GM10248 (cell line): ENCODE measurements at regions not wholly inside any gene's neighbourhood (a gene's known extent, or its start where the extent isn't known, plus 50 kb on each side); places are given as distances from the start of the nearest gene placed in this dataset.

Experiments used
- CTCF ChIA-PET: fragments of 300-600 bp; sonication (Branson Sonifier 250); formaldehyde crosslinking; extraction: SDS; loops from one replicate; lab custom pipeline; 2021; ENCODE audit warnings: antibody characterized with exemption; lab: Yijun Ruan, JAX
- POLR2A ChIA-PET: fragments of 350-650 bp; sonication (Branson Sonifier 250); formaldehyde crosslinking; extraction: SDS; loops from one replicate; lab custom pipeline; 2020; ENCODE audit warnings: antibody characterized with exemption; lab: Yijun Ruan, JAX
- DNase-seq: peaks from one replicate; pipeline ENCODE4 v3.0.0; 2012; ENCODE audit errors: extremely low spot score
- CTCF ChIP-seq: IDR thresholded peaks from 2 replicates; pipeline ENCODE4 v1.5.1; 2012; ENCODE audit warnings: mild to moderate bottlenecking, low read depth; ENCODE audit errors: extremely low read depth, missing control alignments, control extremely low read depth

DNA sequence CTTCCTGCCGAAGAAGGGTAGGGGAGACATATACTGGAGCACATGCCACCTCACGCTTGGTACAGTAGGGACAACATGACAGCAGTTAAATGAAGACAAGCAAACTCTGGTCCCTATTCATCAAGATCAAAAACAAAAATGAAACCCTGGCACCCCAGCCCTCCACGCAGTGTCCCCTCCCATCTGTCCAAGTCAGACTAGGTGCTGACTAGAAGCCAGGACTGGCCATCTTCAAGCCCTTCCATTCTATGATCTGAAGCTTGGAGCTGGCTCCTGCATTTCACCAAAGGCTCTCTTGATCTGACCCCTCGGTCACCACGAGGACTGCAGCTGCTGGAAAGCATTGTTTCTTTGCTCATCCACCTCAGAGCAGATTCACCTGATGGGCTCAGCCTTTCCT lies 158.9 kb upstream of the GGTLC1 start:
- ChIA-PET CTCF (no interaction called here), POLR2A (no interaction called here)
- no peak for TF ChIP-seq CTCF
- no peak for DNase-seq

DNA sequence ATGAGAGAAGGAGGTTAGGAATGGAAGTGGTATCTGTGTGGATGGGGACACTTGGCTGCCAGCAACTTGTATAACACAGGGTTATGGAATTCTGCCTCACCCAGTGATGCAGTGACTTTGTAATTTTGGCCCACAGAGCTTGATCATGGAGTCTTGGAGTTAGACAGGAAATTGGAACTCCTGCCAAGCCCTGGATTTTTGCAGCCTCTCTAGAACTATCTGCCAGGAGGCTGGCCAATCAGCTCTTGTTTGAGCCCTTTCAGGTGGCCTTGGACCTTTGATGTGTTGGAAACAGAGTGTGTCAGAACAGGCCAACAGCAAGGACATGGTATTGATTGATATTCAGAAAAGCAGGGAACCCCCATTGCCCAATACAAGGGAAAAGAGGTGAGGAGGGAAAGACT lies 157.7 kb upstream of the GGTLC1 start:
- POLR2A ChIA-PET: no interaction called here
- CTCF ChIA-PET: interaction anchor here (1.0 kb wide), 1 partner anchor 12 kb away, joined by 3 read pairs; no protein-coding TSS in a partner anchor
- TF ChIP-seq CTCF: no peak
- no peak for DNase-seq

- no peak for DNase-seq
- ChIA-PET CTCF (no interaction called here), POLR2A (no interaction called here)
- TF ChIP-seq CTCF: no peak
These were observed 155.8 kb upstream of the GGTLC1 start for GRCh38 chr20:24144371-24144770.

- no peak for DNase-seq
- POLR2A ChIA-PET: no interaction called here
- TF ChIP-seq CTCF: no peak
- CTCF ChIA-PET: interaction anchor here (1.0 kb wide), 1 partner anchor 19 kb away, joined by 3 read pairs; no protein-coding TSS in a partner anchor
These were observed 152.5 kb upstream of the GGTLC1 start for GRCh38 chr20:24141111-24141510.

GRCh38 chr20:24139846-24140245 lies 151.3 kb upstream of the GGTLC1 start:
- ChIA-PET POLR2A (no interaction called here), CTCF (no interaction called here)
- no peak for TF ChIP-seq CTCF
- DNase-seq: no peak

DNA sequence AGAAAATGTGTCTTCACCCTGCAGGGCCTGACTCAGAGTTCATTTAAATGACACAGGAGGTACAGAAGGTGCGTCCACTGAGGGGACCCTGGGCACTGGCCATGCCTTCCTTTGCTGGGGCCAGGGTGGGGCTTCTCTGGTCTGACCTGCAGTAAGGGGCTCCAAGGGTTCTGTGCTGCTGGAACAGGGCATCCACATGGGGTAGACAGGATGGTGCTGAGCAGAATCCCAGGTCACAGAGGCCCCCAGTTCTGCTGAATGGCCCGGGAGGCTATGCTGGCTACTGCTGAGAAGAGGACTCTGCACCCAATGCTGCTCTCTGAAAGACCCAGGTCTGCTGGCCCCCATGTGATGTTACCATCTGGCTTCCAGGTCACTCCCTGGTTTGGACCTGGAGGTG lies 150.4 kb upstream of the GGTLC1 start:
- no peak for TF ChIP-seq CTCF
- POLR2A ChIA-PET: no interaction called here
- DNase-seq: no peak
- CTCF ChIA-PET: no interaction called here
